GM21825 (cell line): ENCODE measurements at regions not wholly inside any gene's neighbourhood (a gene's known extent, or its start where the extent isn't known, plus 50 kb on each side); places are given as distances from the start of the nearest gene placed in this dataset.

Experiments
- ATAC-seq: cut with Tn5 transposase; IDR thresholded peaks from one replicate; pipeline ENCODE4 v1.9.1; 2021; ENCODE audit warnings: mild to moderate bottlenecking, moderate library complexity; ENCODE audit not compliant: unreplicated experiment

GRCh38 chr2:196344397-196344796 is 173.0 kb upstream of the STK17B start:
- ATAC-seq, result no peak

GRCh38 chr2:196353717-196354116 is 182.3 kb upstream of the STK17B start:
- no peak for ATAC-seq

GRCh38 chr2:196354186-196354585 is 182.8 kb upstream of the STK17B start:
- no peak for ATAC-seq

DNA sequence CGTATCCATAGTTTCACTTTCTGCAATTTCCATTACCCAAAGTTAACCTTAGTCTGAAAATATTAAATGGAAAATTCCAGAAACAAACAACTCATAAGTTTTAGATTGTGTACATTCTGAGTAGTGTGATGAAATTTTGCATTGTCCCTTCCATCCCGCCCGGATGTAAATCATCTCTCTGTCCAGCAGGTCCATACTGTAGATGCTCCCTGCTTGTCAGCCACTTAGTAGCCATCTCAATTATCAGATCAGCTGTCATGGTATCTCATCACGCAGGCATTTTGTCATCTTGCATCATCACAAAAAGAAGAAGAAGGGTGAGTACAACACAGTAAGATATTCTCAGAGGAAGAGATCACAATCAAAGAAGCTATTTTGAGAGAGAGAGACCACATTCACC is 185.0 kb upstream of the STK17B start:
- ATAC-seq, result no peak

GRCh38 chr2:196360650-196361049 is 189.3 kb upstream of the STK17B start:
- ATAC-seq, result no peak

DNA sequence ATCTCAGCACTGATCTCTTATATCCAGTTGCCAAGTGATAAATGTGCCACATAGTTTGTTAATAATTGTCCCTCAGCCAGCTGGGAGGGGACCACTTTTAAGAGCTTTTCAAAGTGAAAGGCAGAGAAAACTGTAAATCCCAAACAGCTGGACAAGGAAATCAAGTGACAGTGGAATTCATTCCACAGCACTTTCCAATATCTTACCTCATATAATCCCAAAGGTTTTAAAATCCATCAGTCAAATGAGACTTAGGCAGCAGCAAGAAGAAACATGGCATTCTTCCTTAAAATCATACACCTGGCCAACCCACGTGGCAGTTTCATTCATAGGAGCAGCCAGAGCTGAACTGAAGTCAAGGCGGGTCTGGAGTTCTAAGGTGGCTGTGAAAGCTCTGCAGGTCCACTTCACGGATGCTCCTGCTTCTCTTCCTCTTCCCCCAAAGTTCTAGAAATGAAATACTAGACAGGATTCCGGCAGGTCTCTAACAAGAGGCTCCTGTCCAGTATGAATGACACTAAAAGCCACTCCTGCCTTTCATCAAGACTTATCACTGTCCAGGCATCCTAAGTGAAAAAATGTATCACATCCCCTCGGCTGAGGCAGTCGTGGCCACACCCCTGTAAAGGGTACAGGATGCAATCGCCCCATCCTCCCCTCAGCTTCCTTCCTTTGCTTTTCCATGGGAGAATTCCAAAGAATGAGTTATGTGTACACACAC is 190.4 kb upstream of the STK17B start:
- ATAC-seq, result no peak

GRCh38 chr2:196362973-196363549 is 191.7 kb upstream of the STK17B start:
- ATAC-seq, result no peak

DNA sequence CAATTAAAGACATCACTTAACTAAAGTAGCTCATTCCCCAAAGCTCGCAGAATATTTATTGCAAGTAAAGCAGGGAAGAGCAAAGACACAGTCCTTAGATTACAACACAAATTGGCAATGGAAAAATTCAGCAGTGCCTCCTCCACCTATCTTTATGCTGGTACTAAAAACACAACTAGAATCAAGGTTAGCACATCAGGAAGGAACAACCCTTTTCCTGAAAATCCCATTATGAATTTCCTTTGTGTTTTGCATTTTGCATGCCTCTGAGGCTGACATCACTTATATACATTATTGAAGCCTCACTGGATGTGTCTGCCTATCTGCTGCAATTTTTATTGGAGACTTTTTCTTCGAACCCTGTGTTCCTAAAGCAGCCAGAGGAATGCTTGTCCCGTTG is 193.8 kb upstream of the STK17B start:
- ATAC-seq, result no peak

DNA sequence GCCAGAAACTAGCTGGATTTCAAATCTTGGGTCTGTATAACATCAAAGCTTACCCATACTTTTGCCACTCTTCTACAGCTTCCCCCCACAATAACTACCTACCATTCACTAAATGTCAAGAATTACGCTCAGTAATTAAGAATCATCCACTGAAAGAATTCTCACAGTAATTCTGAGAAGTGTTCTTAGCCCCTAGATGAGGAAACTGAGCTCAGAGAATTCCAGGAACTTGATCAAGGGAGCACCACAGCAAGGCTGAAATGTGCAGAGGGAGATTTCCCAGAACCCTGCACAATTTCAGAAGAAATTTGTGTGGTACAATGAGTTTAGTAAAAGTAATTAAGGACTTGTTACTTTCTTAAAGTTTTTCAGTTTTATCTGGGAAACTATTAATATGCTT is 194.5 kb upstream of the STK17B start:
- no peak for ATAC-seq

DNA sequence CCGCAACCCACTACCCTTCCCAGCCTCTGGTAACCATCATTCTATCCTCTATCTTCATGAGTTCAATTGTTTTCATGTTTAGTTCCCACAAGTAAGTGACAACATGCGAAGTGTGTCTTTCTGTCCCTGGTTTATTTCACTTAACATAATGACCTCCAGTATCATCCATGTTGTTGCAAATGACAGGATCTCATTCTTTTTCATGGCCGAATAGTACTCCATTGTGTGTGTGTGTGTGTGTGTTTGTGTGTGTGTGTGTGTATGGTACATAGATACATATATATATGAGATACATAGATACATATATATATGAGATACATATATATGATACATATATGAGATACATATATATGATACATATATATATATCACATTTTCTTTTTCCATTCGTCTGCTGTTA is 196.3 kb upstream of the STK17B start:
- no peak for ATAC-seq

GRCh38 chr2:196368546-196369225 is 197.3 kb upstream of the STK17B start:
- no peak for ATAC-seq

DNA sequence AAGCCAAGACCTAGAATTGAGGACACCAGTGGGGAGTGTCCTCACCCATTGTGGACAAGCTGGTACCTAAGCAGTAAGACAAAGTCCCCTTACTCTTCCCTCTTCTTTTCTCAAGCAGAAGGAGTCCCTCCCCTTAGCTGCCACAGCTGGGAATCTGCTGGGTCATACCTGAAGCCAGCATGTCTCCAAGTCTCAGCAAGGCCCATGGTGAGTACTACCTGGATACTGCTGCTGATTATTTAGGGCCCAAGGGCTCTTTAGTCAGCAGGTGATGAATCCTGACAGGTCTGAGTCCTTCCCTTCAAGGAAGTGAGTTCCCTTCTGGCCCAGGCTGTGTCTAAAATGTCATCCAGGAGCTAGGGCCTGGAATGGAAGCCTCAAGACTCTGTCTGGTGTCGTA is 198.6 kb upstream of the STK17B start:
- no peak for ATAC-seq

DNA sequence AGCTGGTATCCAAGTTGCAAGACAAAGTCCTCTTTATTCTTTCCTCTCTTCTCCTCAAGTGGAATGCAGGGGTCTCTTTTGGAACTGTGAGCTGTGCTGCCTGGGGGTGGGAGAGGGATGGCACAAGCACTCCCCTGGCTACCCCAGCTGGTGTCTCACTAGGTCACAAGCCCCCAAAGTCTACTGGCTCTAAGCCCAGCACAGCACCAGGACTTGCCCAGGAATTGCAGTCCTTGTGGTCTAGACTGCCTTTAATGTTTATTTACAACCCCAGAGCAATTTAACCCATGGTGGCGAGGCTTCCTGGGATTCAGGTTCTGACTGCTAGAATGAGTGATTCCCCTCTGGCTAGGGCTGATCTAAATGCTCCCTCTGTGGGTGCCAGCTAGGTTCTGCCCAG is 199.0 kb upstream of the STK17B start:
- no peak for ATAC-seq

DNA sequence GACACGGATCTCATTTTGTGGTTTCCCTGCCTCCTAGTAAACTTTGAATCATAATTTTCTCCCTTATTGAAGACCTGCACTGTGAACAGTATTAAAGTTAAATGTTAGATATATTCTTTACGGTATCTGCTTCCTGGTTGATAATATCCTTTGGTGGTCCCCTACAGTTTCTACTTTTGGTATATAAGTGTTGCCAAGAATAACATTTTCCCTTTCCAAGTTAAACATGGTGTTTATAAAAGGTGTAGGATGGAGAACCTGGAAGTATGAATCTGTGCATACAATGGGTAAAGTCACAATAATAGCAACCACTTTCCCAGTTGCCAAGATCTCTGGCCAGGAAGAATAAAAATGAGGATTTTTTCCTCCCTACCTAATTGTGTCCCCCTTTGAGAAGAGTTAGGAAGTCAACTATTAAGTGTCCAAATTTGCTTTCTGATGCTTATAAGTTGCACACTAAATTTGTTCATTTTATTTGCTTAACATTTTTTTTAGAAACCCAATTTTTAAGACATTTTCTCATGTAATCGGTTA is 201.0 kb upstream of the STK17B start:
- no peak for ATAC-seq

GRCh38 chr2:196372811-196373664 is 201.7 kb upstream of the STK17B start:
- no peak for ATAC-seq

- peak; percentile 68 for ATAC-seq
These were observed 205.9 kb upstream of the STK17B start for GRCh38 chr2:196376984-196377877.

DNA sequence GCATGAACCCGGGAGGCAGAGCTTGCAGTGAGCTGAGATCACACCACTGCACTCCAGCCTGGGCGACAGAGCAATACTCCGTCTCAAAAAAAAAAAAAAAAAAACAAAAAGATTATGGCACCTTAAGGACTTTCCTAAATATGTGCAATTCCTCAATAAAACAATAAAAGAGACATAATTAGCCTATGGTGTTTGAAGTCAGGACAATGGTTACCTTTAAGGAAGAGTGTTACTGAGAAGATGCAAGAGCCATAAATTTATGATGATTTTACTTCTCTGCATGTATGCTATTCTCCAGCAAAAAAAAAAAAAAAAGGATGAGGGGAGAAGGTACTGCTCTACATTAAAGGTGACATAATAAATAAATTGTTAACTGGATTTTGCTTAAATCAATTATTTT is 208.2 kb upstream of the STK17B start:
- ATAC-seq, result no peak

DNA sequence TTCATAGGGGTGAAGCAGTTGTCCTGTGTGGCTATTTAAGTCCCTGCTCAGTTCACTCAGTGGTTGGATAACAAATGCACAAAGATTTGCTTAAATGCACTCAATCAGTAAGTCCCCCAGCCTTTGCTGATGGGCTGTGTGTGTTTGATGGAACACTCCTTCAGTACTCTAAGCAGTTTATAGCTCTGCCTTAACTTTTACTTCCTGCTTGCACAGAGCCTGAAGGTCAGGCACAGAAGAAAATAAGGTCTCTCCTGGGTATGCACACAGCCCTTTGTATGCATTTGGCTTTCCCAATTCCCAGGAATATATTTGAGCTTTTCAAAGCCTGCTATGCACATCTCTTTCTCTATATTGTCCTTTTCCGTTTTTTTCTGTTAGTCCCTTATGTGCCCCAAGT is 208.7 kb upstream of the STK17B start:
- ATAC-seq, result no peak

DNA sequence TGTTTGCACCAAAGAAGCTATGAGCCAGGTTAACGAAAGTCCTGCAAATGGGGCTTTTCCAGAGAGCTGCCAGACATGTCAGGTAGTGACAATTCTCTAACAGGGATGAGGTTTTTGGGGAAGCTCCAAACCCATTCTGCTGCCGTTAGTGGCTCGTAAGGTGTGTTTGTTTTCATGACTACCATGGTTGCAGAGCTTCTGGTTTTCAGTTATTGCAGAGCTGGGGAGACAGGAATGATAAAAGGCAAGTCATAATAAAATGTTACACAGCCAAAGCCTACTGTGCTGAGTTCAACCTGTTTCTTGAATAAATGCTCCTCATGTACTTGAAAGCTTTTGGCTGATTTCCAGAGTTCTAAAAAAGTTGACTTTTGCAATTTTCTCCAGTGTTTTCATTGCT is 209.2 kb upstream of the STK17B start:
- ATAC-seq, result no peak

DNA sequence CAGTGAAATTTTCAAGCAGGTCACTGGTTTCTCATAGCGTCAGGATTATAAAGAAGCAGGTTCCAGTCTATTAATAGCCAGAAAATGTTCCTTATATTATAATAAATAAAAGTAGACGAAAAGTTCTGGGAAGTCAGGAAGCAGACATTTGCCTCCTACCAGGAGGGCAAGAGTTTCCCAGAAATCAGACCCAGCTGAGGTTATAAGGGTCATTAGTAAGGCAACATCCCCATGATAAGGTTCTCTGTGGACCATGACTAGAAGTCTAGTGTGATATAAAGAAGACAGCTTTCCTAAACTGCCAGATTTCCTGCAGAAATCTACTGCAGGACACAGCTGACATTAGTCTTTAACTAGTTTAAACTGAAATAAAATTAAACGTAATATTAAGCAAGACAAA is 210.1 kb upstream of the STK17B start:
- ATAC-seq, result no peak
